ENCODE measurements at regions not wholly inside any gene's neighbourhood (a gene's known extent, or its start where the extent isn't known, plus 50 kb on each side); places are given as distances from the start of the nearest gene placed in this dataset.

DNA sequence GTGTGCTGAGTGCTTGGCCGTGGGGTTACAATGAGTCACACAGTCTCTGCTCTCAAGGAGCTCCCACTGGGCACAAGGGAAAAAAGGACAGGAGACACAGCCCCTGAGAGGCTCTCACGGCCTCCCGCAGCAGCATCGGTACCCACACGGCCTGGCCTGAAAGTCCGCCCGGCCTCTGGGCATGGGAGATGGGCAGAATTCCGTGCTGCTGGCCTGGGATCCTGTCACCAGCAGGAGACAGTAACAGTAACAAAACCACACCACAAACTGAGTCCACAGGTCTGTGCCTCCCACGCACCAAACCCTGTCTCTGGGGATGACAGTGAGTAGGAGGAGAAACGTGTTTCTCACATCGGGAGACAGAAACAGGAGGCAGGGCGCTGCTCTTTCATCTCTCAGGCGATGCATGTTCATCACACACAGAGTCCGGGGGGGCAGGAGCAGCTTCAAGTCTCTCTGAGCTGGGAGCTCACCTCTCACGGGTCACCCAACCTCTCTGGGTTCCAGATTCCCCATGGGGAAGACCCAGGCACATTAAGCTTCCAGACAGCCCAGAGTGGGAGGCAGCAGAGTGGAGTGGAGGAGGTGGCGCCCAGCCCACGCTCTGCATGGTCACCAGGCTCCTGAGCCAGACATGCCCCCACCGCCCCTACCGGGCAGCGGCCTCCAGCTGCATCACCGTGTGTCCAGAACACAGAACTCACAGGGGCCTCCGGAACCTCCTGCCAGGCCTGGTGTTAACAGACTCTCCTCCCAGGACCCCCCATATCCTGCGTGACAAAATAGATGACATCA lies 124.7 kb upstream of the VSTM2B start:
- TF ChIP-seq, protein P1, sequence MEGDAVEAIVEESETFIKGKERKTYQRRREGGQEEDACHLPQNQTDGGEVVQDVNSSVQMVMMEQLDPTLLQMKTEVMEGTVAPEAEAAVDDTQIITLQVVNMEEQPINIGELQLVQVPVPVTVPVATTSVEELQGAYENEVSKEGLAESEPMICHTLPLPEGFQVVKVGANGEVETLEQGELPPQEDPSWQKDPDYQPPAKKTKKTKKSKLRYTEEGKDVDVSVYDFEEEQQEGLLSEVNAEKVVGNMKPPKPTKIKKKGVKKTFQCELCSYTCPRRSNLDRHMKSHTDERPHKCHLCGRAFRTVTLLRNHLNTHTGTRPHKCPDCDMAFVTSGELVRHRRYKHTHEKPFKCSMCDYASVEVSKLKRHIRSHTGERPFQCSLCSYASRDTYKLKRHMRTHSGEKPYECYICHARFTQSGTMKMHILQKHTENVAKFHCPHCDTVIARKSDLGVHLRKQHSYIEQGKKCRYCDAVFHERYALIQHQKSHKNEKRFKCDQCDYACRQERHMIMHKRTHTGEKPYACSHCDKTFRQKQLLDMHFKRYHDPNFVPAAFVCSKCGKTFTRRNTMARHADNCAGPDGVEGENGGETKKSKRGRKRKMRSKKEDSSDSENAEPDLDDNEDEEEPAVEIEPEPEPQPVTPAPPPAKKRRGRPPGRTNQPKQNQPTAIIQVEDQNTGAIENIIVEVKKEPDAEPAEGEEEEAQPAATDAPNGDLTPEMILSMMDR (conservative IDR thresholded peaks at IDR 0.05; ENCODE audit: low read depth, low read length) = no peak
- no peak for TF ChIP-seq EZH2 (IDR thresholded peaks at IDR 0.05; ENCODE audit: borderline replicate concordance, low read depth, low read length, poor library complexity, severe bottlenecking)

All from A673 (cell line).